Medulla oblongata (tissue), 1 donor: ENCODE measurements at regions not wholly inside any gene's neighbourhood (a gene's known extent, or its start where the extent isn't known, plus 50 kb on each side); places are given as distances from the start of the nearest gene placed in this dataset.
"Not testable (repeated sequence)": the region's sequence is repeated elsewhere in the genome, so short reads cannot be mapped to it uniquely, and the experiment has no call there.

Experiments used
- DNase-seq: peaks from one replicate; pipeline ENCODE4 v3.0.0-alpha.2; 2015; ENCODE audit errors: extremely low spot score

DNA sequence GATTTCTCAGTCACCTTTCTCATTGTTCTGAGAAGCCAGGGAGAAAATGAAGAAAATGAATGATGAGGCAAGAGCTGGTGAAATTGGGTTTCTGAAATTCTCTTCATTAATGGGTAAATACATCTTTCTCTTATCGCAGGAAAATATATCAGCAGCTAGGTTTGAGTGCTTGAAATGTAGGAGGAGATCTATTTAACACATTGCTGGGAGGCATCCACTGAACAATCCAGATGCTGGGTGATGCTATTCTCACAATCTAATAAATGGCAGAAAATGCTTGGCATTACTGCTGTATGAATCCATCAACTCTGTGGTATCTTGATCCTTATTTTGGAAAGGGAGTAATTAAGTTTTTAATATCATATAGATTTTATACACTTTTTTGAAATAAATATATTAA, 199.6 kb upstream of the LRP1B start:
- DNase-seq, result no peak

GRCh38 chr2:142325870-142326269, 195.1 kb upstream of the LRP1B start:
- no peak for DNase-seq

DNA sequence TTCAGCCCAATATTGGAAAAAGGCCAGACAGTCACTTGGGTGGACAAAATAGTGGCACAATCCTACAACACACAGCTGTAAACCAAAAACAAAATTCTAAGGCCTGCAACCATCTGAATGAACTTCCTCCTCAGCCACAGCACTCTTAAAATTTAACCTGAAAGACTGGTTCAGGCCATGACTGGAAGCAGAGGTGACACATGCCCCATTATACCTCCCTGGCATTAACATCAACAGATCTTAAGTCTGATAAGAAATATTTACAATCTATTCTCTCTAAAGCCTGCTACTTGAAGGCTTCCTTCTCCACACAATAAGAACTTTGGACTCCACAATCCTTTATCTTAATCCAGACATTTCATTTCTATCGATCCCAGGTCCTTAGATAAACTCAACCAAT, 192.4 kb upstream of the LRP1B start:
- DNase-seq, result no peak

DNA sequence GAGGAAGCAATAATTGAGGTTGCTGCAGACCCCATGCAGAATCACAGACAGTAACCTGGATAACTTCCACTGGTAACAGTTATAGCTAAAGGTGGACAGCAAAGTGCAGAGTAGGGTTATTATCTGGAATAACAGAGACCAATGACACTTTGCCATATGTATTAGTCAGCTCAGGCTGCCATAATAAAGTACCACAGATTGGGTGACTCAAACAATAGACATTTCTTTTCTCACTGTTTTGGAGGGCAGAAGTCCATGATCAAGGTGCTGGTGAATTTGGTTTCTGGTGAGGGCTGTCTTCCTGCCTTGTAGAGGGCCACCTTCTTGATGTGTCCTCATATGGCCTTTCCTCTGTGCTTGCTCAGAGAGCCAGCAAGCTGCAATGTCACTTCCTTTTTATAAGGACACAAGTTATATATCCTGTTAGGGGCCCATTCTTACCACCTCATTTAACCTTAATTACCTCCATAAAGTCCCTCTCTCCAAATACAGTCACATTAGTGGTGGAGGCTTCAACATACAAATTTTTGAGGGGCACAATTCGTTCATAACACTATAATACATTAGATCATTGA, 191.0 kb upstream of the LRP1B start:
- no peak for DNase-seq

- no peak for DNase-seq
These were observed 189.3 kb upstream of the LRP1B start for GRCh38 chr2:142320067-142320466.

DNA sequence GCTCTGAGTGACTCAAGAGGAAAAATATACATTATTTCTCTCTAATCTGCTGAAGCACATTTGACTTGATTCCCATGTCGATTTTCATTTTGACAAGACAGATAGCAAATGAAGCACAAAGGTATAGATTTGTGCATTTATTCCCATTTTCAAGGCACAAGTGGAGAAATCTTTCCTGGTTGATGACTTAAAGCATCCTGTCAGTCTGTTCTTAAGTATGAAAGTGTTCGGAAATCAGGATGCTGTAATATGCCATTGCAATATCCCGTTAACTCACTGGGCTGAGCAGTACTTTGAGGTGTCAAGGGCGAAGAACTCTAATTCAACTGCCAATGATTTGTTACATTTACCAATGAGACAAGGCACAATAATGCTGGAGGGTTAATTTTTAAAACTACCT, 185.2 kb upstream of the LRP1B start:
- no peak for DNase-seq

DNA sequence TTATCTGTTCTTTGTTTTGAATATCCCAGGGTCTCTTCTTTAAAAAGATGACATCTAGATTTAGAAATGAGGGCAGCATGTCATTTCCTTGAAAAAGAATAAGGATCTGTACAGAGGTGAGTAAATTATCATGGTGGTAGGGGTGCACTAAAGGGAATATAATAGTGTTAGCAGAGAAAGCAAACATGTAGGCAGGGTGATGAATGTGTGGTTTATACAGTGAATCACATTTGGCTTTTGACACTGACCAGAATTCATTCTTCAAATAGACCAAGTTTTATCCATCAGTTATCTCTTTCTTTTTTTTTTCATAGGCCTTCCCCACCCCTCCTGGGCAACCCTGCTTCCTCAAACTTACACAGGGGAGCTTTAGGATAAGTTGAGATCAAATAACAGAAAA, 184.5 kb upstream of the LRP1B start:
- DNase-seq, result no peak

DNA sequence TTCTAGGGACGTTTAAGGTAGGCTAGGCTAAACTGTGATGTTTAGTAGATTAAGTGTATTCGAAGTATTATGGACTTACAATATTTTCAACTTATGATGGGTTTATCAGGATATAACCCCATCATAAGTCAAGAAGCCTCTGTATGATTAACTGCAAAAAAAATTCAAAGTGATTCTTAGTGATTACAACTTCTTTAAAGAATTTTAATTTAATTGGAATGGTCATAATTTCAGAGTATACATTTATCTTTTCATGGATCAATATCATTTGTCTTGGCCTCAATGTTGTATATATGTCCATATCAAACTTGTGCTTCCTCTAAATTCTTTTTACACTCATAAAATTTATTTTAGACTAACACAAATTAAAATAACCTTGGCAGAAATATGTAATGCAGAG, 183.3 kb upstream of the LRP1B start:
- DNase-seq, result no peak

DNA sequence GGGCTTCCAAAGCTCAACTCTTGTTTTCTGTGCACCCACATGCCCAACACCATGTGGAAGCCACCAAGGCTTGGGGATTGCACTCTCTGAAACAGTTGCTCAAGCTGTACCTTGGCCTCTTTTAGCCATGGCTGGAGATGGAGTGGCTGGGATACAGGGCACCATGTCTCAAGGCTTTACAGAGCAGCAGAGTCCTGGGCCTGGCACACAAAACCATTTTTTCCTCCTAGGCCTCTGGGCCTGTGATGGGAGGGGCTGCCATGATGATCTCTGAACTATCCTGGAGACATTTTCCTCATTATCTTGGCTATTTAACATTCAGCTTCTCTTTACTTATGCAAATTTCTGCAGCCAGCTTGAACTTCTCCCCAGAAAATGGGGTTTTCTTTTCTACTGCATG, 179.7 kb upstream of the LRP1B start:
- DNase-seq, result no peak

- no peak for DNase-seq
These were observed 177.9 kb upstream of the LRP1B start for GRCh38 chr2:142308744-142309143.

DNA sequence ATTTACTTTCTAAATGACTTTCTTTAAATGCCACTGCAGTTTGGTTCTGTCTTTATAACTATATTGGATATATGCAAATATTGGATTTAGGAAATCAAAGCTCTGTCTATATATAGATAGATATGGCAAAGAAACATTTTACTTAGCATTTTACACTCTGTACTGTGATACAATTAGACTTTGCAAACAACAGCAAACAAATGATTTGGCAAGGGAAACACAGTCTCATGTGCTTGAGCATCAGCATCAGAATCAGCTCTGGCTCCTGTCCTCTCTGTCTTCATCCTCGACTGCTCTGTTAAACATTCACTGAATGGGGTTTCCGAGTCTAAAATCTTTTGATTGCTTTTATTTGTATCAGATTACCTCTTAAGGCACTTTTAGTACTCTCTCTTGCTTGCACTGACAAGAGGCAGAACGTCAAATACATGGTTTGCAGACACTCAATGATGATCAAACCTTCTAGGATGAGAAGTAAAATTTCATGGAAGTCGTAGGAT, 176.8 kb upstream of the LRP1B start:
- no peak for DNase-seq

- DNase-seq, result no peak
These were observed 176.3 kb upstream of the LRP1B start for GRCh38 chr2:142307086-142307485.

- DNase-seq, result no peak
These were observed 175.3 kb upstream of the LRP1B start for GRCh38 chr2:142306131-142306530.

- no peak for DNase-seq
These were observed 169.7 kb upstream of the LRP1B start for GRCh38 chr2:142300517-142300916.

- no peak for DNase-seq
These were observed 168.2 kb upstream of the LRP1B start for GRCh38 chr2:142299021-142299420.

- DNase-seq, result no peak
These were observed 163.4 kb upstream of the LRP1B start for GRCh38 chr2:142294225-142294624.

DNA sequence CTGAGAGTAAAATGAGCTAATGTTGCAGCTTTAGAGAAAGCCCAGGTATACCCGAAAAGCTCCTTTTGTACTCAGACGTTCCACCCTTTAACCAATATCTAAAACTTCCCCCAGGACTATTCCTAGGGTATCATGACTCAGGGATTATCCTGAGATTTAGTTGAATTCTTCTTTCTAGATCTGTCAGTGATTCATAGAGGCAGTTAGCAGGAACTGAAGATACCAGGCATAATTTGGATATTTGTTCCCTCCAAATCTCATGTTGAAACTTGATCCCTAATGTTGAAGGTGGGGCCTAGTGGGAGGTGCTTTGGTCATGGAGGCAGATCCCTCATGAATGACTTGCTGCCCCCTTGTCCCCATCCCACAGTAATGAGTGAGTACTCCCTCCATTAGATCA, 161.2 kb upstream of the LRP1B start:
- no peak for DNase-seq

DNA sequence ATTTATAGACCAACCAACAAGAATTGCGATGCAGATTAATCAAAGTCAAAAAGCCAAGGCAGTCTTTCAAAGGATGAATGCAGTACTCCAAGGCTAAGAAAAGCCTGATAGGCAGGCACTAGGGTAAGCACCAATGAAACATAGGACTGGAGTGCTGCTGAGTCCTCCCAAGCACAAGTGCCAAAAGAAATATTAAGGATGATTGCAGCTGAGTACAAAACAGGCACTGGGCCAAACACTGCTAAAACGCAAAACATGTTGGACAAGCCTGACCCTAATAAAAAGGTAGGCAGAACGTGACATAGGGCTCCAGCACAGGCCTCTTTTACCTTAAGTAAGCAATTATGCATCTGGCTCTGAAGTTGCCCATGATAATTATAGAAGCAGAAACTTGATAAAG, 160.1 kb upstream of the LRP1B start:
- no peak for DNase-seq

DNA sequence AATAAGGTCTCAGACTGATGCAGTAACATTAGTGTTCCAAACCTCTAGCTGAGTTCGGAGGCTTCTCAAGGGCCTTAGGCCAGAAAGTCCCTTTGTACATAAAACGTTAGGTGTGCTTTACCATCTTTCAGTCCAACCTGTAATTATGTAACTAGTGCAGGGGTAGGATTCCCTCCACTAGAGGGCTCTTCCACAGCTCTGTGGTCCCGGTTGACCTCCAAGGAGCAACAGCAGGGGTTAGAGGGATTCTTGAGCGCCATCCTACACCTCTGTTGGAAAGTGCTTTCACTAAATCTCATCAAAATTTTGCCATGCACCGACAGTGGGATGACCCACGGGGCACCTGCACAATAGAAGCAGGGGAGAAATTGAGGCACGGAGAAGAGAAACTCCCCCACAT, 155.8 kb upstream of the LRP1B start:
- DNase-seq, result no peak

- DNase-seq, result no peak
These were observed 154.7 kb upstream of the LRP1B start for GRCh38 chr2:142285480-142285879.

GRCh38 chr2:142284336-142284735, 153.5 kb upstream of the LRP1B start:
- not testable (repeated sequence) for DNase-seq

- no peak for DNase-seq
These were observed 150.0 kb upstream of the LRP1B start for GRCh38 chr2:142280831-142281230.

- DNase-seq, result no peak
These were observed 140.2 kb upstream of the LRP1B start for GRCh38 chr2:142270990-142271389.

GRCh38 chr2:142270291-142270690, 139.5 kb upstream of the LRP1B start:
- no peak for DNase-seq
